Heart right ventricle (tissue), 16 donors: ENCODE measurements at regions not wholly inside any gene's neighbourhood (a gene's known extent, or its start where the extent isn't known, plus 50 kb on each side); places are given as distances from the start of the nearest gene placed in this dataset.

Experiments
- ATAC-seq, 8 donors: fragments of 200-7000 bp; cut with Tn5 transposase; one replicate each; pipeline ENCODE4 v1.9.1; 2020; ENCODE audit warnings: mild to moderate bottlenecking in 8 of 8, moderate library complexity in 8 of 8, moderate number of reproducible peaks in 1 of 8
- DNase-seq, 2 donors: peaks; one replicate each; pipeline ENCODE4 v3.0.0-alpha.2; 2020
- H3K27ac ChIP-seq, 10 donors: fragments of 200-600 bp; sonication (generic) in 2 of 10; one replicate each; pipeline versions ENCODE4 v1.5.0 to v1.8.0; 2020 to 2022; ENCODE audit warnings: mild to moderate bottlenecking in 3 of 10
- H3K27me3 ChIP-seq, 7 donors: fragments of 200-600 bp; one replicate each; pipeline ENCODE4 v1.8.0; 2021 to 2022; ENCODE audit warnings: mild to moderate bottlenecking in 2 of 7
- H3K36me3 ChIP-seq, 9 donors: fragments of 200-600 bp; sonication (generic) in 1 of 9; one replicate each; pipeline versions ENCODE4 v1.5.0 to v1.8.0; 2020 to 2022; ENCODE audit warnings: mild to moderate bottlenecking in 2 of 9
- H3K4me1 ChIP-seq, 9 donors: fragments of 200-600 bp; sonication (generic) in 1 of 9; one replicate each; pipeline versions ENCODE4 v1.5.0 to v1.8.0; 2020 to 2022; ENCODE audit warnings: mild to moderate bottlenecking in 4 of 9
- H3K4me3 ChIP-seq, 10 donors: fragments of 200-600 bp; sonication (generic) in 2 of 10; one replicate each; pipeline versions ENCODE4 v1.5.0 to v1.8.0; 2020 to 2022; ENCODE audit warnings: mild to moderate bottlenecking in 7 of 10, moderate library complexity in 2 of 10
- H3K9me3 ChIP-seq, 11 donors: fragments of 200-600 bp in 10 of 11; sonication (generic) in 2 of 11; one replicate each; pipeline versions ENCODE4 v1.5.0 to v1.8.0; 2013 to 2022; ENCODE audit warnings: mild to moderate bottlenecking in 2 of 11, control low read depth in 1 of 11, moderate library complexity in 1 of 11
- CTCF ChIP-seq, 9 donors: fragments of 200-600 bp; sonication (generic) in 2 of 9; IDR thresholded peaks; one replicate each; pipeline versions ENCODE4 v1.5.0 to v1.8.0; 2021 to 2022; ENCODE audit warnings: antibody characterized with exemption in 9 of 9, mild to moderate bottlenecking in 5 of 9, moderate library complexity in 1 of 9
- WGBS, 2 donors: extraction: QIAGEN DNeasy Blood & Tissue Kit; methylation state at CpG; one replicate each; pipeline ENCODE4 v1.1.7; 2013; ENCODE audit warnings: inconsistent platforms in 1 of 2; 5-methylcytosine and 5-hydroxymethylcytosine counted together
- intact Hi-C, 10 donors: fragments of 100-400 bp; cut with DNase I; formaldehyde crosslinking; loops; one replicate each; pipeline versions ENCODE4 v1.11.1 to v1.14.2; 2022
- donor health status: Arrhythmogenic right ventricular cardiomyopathy.
- donor health status: ischemic (EF 13 %, LVEDD 7.1; RV severe dilation, severe dysfunction).
- donor health status: healthy with polysubstance abuse.
- donor health status: DM: no; HTN: yes; CAD: no.
- donor health status: DM: no; HTN: no; CAD: no.
- donor health status: ischemic (EF 25% LVEDD 6.9; RV normal size, moderate dysfunction).
- donor health status: ischemic (EF 25% LVEDD 5.7; RV mildly dilated, moderate dysfunction).
- donor health status: healthy.
- donor health status: DM: yes; HTN: yes; CAD: no.
- donor health status: Ischemic cardiomyopathy.
- donor health status: ischemic (EF 35%, LVEDD 5.7; RV mildly dilated, moderate dysfunction).
- donor health status: nonischemic (EF 11% LVEDD 7.7; RV severe dilation, severe dysfunction).
- donor health status: DM: yes; HTN: yes; CAD: no.
- donor health status: PGD.
- donor health status: ischemic (EF 29% LVEDD 5.4; RV normal size, mild dysfunction).
- donor health status: nonischemic (EF 23%, LVEDD 6.1; RV moderate dilation, normal function).

- H3K4me3 ChIP-seq: no peak overlapping the region
- TF ChIP-seq CTCF (IDR thresholded peaks at IDR 0.05): no peak
- WGBS, 2 donors: 71 to 74% methylated on average over 3 of the region's 3 CpGs
- no peaks in the 10 kb centered on the region for H3K36me3 ChIP-seq
- H3K4me1 ChIP-seq: no peaks in the 10 kb centered on the region
- no peak for ATAC-seq
- peaks cover 0 to 11% (median 0%) of the 10 kb centered on the region in 11 donors for H3K9me3 ChIP-seq
- no peak overlapping the region for H3K27ac ChIP-seq
- no peak for DNase-seq
- intact Hi-C loops: no loop called here
- no peaks in the 10 kb centered on the region for H3K27me3 ChIP-seq
Observed at GRCh38 chr2:185335879-185336278, 402.7 kb upstream of the FSIP2 start.

DNA sequence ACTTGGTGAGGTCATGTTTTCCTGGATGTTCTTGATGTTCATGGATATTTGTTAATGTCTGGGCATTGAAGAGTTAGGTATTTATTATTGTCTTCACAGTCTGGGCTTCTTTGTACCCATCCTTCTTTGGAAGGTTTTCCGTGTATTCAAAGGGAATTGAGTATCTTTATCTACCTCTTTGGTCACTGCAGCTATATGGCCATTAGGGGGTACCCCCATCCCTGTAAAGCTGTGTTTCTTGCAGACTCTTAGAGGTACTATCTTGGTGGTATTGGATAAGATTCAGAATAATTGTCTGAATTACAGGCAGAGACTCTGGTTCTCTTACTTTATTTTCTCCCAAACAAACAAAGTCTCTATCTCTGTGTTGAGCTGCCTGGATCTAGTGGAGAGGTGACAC lies 401.6 kb upstream of the FSIP2 start:
- DNase-seq (no peak), ATAC-seq (no peak)
- H3K27ac ChIP-seq: no peak overlapping the region
- no peaks in the 10 kb centered on the region for H3K4me1 ChIP-seq
- no peaks in the 10 kb centered on the region for H3K27me3 ChIP-seq
- WGBS, 2 donors: 50 to 69% methylated on average over 1 of the region's 1 CpG
- no peaks in the 10 kb centered on the region for H3K36me3 ChIP-seq
- no peak overlapping the region for H3K4me3 ChIP-seq
- peaks cover 0 to 10% (median 0%) of the 10 kb centered on the region in 11 donors for H3K9me3 ChIP-seq
- intact Hi-C loops: no loop called here
- no peak for TF ChIP-seq CTCF (IDR thresholded peaks at IDR 0.05)

DNA sequence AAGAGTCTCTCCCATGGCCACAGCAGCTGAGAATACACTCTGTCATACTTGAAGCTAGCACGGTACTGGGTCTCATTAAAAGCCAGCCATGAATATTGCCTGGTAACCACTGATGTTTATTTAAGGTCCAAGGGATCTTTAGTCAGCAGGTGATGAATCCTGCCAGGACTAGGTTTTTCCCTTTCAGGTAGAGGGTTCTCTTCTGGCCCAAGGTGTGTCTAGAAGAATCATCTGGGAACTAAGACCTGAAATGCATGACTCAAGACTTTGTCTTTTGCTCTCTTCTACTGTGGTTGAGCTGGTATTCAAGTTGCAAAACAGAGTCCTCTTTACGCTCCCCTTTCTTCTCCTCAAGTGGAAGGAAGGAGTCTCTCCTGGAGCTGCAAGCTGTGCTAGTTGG lies 400.5 kb upstream of the FSIP2 start:
- ATAC-seq (no peak), DNase-seq (no peak)
- H3K27me3 ChIP-seq: no peaks in the 10 kb centered on the region
- intact Hi-C loops: no loop called here
- no peaks in the 10 kb centered on the region for H3K36me3 ChIP-seq
- peaks cover 0 to 8% (median 0%) of the 10 kb centered on the region in 11 donors for H3K9me3 ChIP-seq
- H3K4me1 ChIP-seq: no peaks in the 10 kb centered on the region
- H3K27ac ChIP-seq: no peak overlapping the region
- no peak for TF ChIP-seq CTCF (IDR thresholded peaks at IDR 0.05)
- 84 to 91% methylated on average over 2 of the region's 2 CpGs for WGBS, 2 donors
- H3K4me3 ChIP-seq: no peak overlapping the region

DNA sequence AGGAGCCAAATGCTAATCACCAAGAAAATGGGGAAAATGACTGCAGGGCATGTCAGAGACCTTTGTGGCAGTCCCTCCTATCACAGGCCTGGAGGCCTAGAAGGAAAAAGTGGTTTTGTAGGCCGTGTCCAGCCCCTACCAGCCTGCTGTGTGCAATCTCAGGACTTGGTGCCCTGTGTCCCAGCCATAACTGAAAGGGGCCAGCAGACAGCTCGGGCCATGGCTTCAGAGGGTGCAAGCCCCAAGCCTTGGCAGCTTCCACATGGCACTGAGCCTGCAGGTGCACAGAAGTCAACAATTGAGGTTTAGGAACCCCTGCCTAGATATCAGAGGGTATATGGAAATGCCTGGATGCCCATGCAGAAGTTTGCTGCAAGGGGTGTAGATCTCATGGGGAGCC lies 391.2 kb upstream of the FSIP2 start:
- TF ChIP-seq CTCF (IDR thresholded peaks at IDR 0.05): no peak
- Histone ChIP-seq H3K9me3 (peaks cover 0 to 7% (median 0%) of the 10 kb centered on the region in 11 donors), H3K27ac (no peak overlapping the region), H3K36me3 (no peaks in the 10 kb centered on the region), H3K27me3 (no peaks in the 10 kb centered on the region), H3K4me1 (no peaks in the 10 kb centered on the region), H3K4me3 (no peak overlapping the region)
- intact Hi-C loops: no loop called here
- WGBS, 2 donors: 35 to 64% methylated on average over 2 of the region's 2 CpGs
- no peak for ATAC-seq
- no peak for DNase-seq

DNA sequence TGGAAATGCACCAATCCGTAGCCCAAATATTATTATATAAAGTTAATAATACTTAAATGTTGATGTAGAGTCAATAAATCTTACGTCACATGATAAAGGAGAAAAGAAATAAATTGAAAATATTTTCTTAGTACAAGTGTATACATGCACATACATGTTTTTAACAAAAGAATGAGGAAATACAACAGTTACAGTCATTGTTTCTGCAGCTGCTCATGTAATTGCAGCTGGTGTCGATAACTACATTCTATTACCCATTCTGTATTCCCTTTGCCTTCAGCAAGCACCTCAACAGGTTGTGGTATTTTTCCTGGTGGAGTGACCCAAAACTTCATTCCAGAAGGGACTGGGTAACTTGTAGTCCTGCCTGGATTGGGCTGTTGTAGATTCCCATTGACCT lies 377.8 kb upstream of the FSIP2 start:
- DNase-seq (no peak), ATAC-seq (no peak)
- H3K4me3 ChIP-seq: no peak overlapping the region
- peaks cover 0 to 17% (median 0%) of the 10 kb centered on the region in 11 donors for H3K9me3 ChIP-seq
- H3K27me3 ChIP-seq: no peaks in the 10 kb centered on the region
- intact Hi-C loops: no loop called here
- TF ChIP-seq CTCF (IDR thresholded peaks at IDR 0.05): no peak
- H3K4me1 ChIP-seq: no peaks in the 10 kb centered on the region
- 82 to 88% methylated on average over 3 of the region's 3 CpGs for WGBS, 2 donors
- H3K27ac ChIP-seq: no peak overlapping the region
- no peaks in the 10 kb centered on the region for H3K36me3 ChIP-seq
